ENCODE measurements at regions not wholly inside any gene's neighbourhood (a gene's known extent, or its start where the extent isn't known, plus 50 kb on each side); places are given as distances from the start of the nearest gene placed in this dataset.
A peak's percentile ranks its signal among the peaks of the same experiment; 100 is the strongest.

GRCh38 chr6:122020588-122021264 is 378.7 kb upstream of the HSF2 start:
- DNase-seq, result no peak
- no peak overlapping the region for H3K4me3 ChIP-seq (ENCODE audit: low read depth, low read length)
- H3K27ac ChIP-seq, result no peak overlapping the region
- H3K27me3 ChIP-seq (ENCODE audit: insufficient read depth, low read depth, severe bottlenecking), result no peaks in the 10 kb centered on the region
- H3K36me3 ChIP-seq, result no peaks in the 10 kb centered on the region
- no peaks in the 10 kb centered on the region for H3K9me3 ChIP-seq (ENCODE audit: severe bottlenecking)
- TF ChIP-seq CTCF (IDR thresholded peaks at IDR 0.05; ENCODE audit: low read depth, low read length), result no peak

GRCh38 chr6:122025104-122025503 is 374.3 kb upstream of the HSF2 start:
- no peaks in the 10 kb centered on the region for H3K36me3 ChIP-seq
- no peak overlapping the region for H3K27ac ChIP-seq
- H3K9me3 ChIP-seq (ENCODE audit: severe bottlenecking), result no peaks in the 10 kb centered on the region
- no peak for TF ChIP-seq CTCF (IDR thresholded peaks at IDR 0.05; ENCODE audit: low read depth, low read length)
- no peak for DNase-seq
- H3K4me3 ChIP-seq (ENCODE audit: low read depth, low read length), result no peak overlapping the region
- no peaks in the 10 kb centered on the region for H3K27me3 ChIP-seq (ENCODE audit: insufficient read depth, low read depth, severe bottlenecking)

- Histone ChIP-seq H3K4me3 (ENCODE audit: low read depth, low read length) (no peak overlapping the region), H3K9me3 (ENCODE audit: severe bottlenecking) (no peaks in the 10 kb centered on the region), H3K27ac (no peak overlapping the region), H3K27me3 (ENCODE audit: insufficient read depth, low read depth, severe bottlenecking) (no peaks in the 10 kb centered on the region), H3K36me3 (no peaks in the 10 kb centered on the region)
- no peak for TF ChIP-seq CTCF (IDR thresholded peaks at IDR 0.05; ENCODE audit: low read depth, low read length)
- no peak for DNase-seq
These were observed 372.7 kb upstream of the HSF2 start for GRCh38 chr6:122026582-122027369.

GRCh38 chr6:122028933-122029522 is 370.4 kb upstream of the HSF2 start:
- H3K4me3 ChIP-seq (ENCODE audit: low read depth, low read length), result no peak overlapping the region
- no peak for TF ChIP-seq CTCF (IDR thresholded peaks at IDR 0.05; ENCODE audit: low read depth, low read length)
- H3K27me3 ChIP-seq (ENCODE audit: insufficient read depth, low read depth, severe bottlenecking), result no peaks in the 10 kb centered on the region
- H3K36me3 ChIP-seq, result no peaks in the 10 kb centered on the region
- no peaks in the 10 kb centered on the region for H3K9me3 ChIP-seq (ENCODE audit: severe bottlenecking)
- DNase-seq, result no peak
- H3K27ac ChIP-seq, result no peak overlapping the region

GRCh38 chr6:122033564-122034181 is 365.8 kb upstream of the HSF2 start:
- peak; percentile 16 for DNase-seq
- Histone ChIP-seq H3K9me3 (ENCODE audit: severe bottlenecking) (no peaks in the 10 kb centered on the region), H3K36me3 (no peaks in the 10 kb centered on the region), H3K4me3 (ENCODE audit: low read depth, low read length) (no peak overlapping the region), H3K27me3 (ENCODE audit: insufficient read depth, low read depth, severe bottlenecking) (no peaks in the 10 kb centered on the region), H3K27ac (no peak overlapping the region)
- TF ChIP-seq CTCF (IDR thresholded peaks at IDR 0.05; ENCODE audit: low read depth, low read length), result peak; percentile 23

Data from WERI-Rb-1 (cell line).